Body of pancreas (tissue), 4 donors: ENCODE measurements at regions not wholly inside any gene's neighbourhood (a gene's known extent, or its start where the extent isn't known, plus 50 kb on each side); places are given as distances from the start of the nearest gene placed in this dataset.

Source experiments
- POLR2A ChIP-seq, 3 donors: fragments of 450-650 bp; IDR thresholded peaks; one replicate each; pipeline ENCODE4 v1.6.1; 2016; ENCODE audit warnings: antibody characterized with exemption in 3 of 3, mild to moderate bottlenecking in 2 of 3
- TF ChIP-seq, protein P1 (sequence below), 7 experiments: fragments of 450-650 bp in 4 of 7; fragments of 200-600 bp in 3 of 7; sonication (generic) in 3 of 7; IDR thresholded peaks; one replicate each; pipeline ENCODE4 v1.5.1; 2016 to 2019; ENCODE audit warnings: antibody characterized with exemption in 7 of 7

DNA sequence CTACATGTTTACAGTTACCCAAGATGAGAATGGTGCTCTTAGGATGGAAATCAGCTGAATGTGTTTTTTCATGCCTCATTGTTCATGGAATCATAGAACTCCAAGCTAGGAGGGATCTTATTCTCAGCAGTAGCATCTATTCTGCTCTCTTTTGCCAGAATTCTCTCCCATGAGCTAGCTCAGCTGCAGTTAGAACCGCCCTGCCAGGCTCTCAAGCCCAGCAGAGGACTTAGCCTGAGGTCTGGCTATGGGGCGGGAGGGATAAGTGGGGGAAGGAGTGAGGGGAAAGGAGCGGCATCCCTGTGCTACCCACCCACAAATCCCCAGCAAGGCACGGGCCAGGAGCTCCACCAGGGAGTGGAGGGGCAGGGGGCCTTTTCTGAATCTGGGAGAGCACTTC, 120.7 kb upstream of the PLXNA4 start:
- TF ChIP-seq, protein P1, sequence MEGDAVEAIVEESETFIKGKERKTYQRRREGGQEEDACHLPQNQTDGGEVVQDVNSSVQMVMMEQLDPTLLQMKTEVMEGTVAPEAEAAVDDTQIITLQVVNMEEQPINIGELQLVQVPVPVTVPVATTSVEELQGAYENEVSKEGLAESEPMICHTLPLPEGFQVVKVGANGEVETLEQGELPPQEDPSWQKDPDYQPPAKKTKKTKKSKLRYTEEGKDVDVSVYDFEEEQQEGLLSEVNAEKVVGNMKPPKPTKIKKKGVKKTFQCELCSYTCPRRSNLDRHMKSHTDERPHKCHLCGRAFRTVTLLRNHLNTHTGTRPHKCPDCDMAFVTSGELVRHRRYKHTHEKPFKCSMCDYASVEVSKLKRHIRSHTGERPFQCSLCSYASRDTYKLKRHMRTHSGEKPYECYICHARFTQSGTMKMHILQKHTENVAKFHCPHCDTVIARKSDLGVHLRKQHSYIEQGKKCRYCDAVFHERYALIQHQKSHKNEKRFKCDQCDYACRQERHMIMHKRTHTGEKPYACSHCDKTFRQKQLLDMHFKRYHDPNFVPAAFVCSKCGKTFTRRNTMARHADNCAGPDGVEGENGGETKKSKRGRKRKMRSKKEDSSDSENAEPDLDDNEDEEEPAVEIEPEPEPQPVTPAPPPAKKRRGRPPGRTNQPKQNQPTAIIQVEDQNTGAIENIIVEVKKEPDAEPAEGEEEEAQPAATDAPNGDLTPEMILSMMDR (IDR thresholded peaks at IDR 0.05) = no peak
- no peak for TF ChIP-seq POLR2A (IDR thresholded peaks at IDR 0.05)
